Peyer's patch (tissue), 4 donors: ENCODE measurements at regions not wholly inside any gene's neighbourhood (a gene's known extent, or its start where the extent isn't known, plus 50 kb on each side); places are given as distances from the start of the nearest gene placed in this dataset.

Source experiments
- DNase-seq, 3 donors: peaks; one replicate each; pipeline ENCODE4 v3.0.0-alpha.2; 2017 to 2019
- H3K27ac ChIP-seq, 4 donors: fragments of 200-600 bp; sonication (generic); one replicate each; pipeline ENCODE4 v1.5.1; 2016 to 2019
- H3K27me3 ChIP-seq, 2 donors: fragments of 200-600 bp; sonication (generic); one replicate each; pipeline ENCODE4 v1.5.1; 2019
- H3K36me3 ChIP-seq, 3 donors: fragments of 200-600 bp; sonication (generic); one replicate each; pipeline ENCODE4 v1.5.1; 2016 to 2019
- H3K4me1 ChIP-seq, 4 donors: fragments of 200-600 bp; sonication (generic); one replicate each; pipeline ENCODE4 v1.5.1; 2016 to 2019
- H3K4me3 ChIP-seq, 4 donors: fragments of 200-600 bp; sonication (generic); 1 replicate in 3 of 4; 2 replicates in 1 of 4; pipeline ENCODE4 v1.5.1; 2016 to 2019; ENCODE audit warnings: mild to moderate bottlenecking in 1 of 4
- H3K9me3 ChIP-seq, 4 donors: fragments of 200-600 bp; sonication (generic); one replicate each; pipeline ENCODE4 v1.5.1; 2016 to 2019; ENCODE audit warnings: mild to moderate bottlenecking in 1 of 4
- POLR2A ChIP-seq, 2 donors: fragments of 450-650 bp; IDR thresholded peaks; one replicate each; pipeline ENCODE4 v1.5.1; 2017; ENCODE audit warnings: antibody characterized with exemption in 2 of 2, mild to moderate bottlenecking in 2 of 2, moderate library complexity in 2 of 2
- small RNA-seq, 2 donors: library from RNA; depleted of rRNA; stranded (forward); fragments of <200 nt; gene quantifications; one replicate each; pipeline ENCODE3, GENCODE V24; 2016
- TF ChIP-seq, protein P1 (sequence below), 6 experiments: fragments of 450-650 bp in 4 of 6; fragments of 200-600 bp in 2 of 6; sonication (generic) in 1 of 6; IDR thresholded peaks; one replicate each; pipeline ENCODE4 v1.5.1; 2017 to 2019; ENCODE audit warnings: antibody characterized with exemption in 6 of 6, mild to moderate bottlenecking in 3 of 6, moderate library complexity in 1 of 6

DNA sequence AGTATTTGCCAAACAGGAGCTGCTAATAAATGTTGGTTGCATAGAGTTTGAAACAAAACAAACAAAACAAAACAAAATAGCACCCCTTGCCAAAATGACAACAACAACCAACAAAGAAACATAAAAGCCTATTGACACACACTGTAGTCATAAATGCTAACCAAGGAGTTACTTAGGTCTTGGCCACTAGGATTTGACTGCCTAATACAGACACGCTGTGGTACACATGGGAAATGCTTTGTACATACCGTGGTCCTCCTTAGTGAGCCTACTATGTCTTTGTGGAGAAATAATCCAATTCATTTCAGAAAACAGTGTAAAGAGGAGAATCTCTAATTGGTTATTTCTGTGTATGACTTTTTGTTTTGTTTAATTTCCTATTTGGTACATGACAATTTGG, 53.2 kb upstream of the MTPN start:
- H3K27me3 ChIP-seq = no peaks in the 10 kb centered on the region
- DNase-seq = no peak
- no peaks in the 10 kb centered on the region for H3K36me3 ChIP-seq
- H3K9me3 ChIP-seq = no peaks in the 10 kb centered on the region
- H3K27ac ChIP-seq = no peak overlapping the region
- no peaks in the 10 kb centered on the region for H3K4me1 ChIP-seq
- TF ChIP-seq, protein P1, sequence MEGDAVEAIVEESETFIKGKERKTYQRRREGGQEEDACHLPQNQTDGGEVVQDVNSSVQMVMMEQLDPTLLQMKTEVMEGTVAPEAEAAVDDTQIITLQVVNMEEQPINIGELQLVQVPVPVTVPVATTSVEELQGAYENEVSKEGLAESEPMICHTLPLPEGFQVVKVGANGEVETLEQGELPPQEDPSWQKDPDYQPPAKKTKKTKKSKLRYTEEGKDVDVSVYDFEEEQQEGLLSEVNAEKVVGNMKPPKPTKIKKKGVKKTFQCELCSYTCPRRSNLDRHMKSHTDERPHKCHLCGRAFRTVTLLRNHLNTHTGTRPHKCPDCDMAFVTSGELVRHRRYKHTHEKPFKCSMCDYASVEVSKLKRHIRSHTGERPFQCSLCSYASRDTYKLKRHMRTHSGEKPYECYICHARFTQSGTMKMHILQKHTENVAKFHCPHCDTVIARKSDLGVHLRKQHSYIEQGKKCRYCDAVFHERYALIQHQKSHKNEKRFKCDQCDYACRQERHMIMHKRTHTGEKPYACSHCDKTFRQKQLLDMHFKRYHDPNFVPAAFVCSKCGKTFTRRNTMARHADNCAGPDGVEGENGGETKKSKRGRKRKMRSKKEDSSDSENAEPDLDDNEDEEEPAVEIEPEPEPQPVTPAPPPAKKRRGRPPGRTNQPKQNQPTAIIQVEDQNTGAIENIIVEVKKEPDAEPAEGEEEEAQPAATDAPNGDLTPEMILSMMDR (IDR thresholded peaks at IDR 0.05) = no peak
- no peak for TF ChIP-seq POLR2A (IDR thresholded peaks at IDR 0.05)
- no peak overlapping the region for H3K4me3 ChIP-seq

DNA sequence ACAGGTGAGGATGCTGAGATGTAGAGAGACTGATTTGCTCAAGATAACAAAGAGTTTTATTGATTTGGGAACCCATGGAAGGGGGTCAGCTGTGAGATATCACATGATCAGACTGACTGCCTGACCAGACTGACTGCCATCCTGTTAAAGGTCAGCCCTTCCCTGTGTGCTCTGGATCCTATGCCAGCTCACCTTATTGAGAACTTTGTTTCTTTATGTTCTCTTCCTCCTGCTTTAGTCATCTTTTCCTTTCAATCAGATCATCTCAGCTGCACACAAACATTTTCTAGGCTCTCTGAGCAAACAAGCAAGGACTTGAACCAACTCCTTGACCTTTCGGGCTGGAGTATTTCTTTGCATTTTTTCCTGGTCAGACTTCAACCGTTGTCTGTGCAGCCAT, 50.0 kb upstream of the MTPN start:
- Histone ChIP-seq H3K9me3 (no peaks in the 10 kb centered on the region), H3K4me3 (no peak overlapping the region), H3K36me3 (no peaks in the 10 kb centered on the region), H3K4me1 (no peaks in the 10 kb centered on the region), H3K27ac (no peak overlapping the region), H3K27me3 (no peaks in the 10 kb centered on the region)
- no peak for DNase-seq
- no peak for TF ChIP-seq POLR2A (IDR thresholded peaks at IDR 0.05)
- TF ChIP-seq, protein P1 (IDR thresholded peaks at IDR 0.05) = no peak

Small RNA genes lying in the stretch of these regions (small RNA-seq; reads per million reads assigned to genes)
- gene RF00019 = 0 reads per million in 2 donors
